ENCODE measurements at regions not wholly inside any gene's neighbourhood (a gene's known extent, or its start where the extent isn't known, plus 50 kb on each side); places are given as distances from the start of the nearest gene placed in this dataset.

DNA sequence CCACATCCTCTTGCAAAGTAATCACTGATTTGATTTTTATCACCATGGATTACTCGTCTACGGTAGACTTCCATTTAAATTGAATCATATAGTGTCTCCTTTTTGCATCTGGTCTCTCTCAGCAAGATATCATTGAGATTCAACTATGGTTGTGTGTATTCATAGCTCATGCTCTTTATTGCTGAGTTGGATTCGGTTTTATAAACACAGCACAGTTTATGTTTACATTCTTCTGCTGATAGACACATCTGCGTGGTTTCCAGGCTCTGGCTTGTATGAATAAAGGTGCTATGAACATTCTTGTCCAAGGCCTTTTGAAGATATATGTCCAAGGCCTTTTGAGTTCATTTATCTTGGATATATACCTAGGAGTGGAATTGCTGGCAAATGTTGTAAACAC, 356.5 kb upstream of the CELF2 start:
- no peak for ATAC-seq

GRCh38 chr10:10662716-10663408, 354.8 kb upstream of the CELF2 start:
- ATAC-seq = no peak
- no peak for TF ChIP-seq TCF4 (CRISPR knock-in tag; IDR thresholded peaks at IDR 0.05; ENCODE audit: borderline replicate concordance)
- no peak for TF ChIP-seq TSHZ2 (CRISPR knock-in tag; IDR thresholded peaks at IDR 0.05)
- TF ChIP-seq TOX (CRISPR knock-in tag; IDR thresholded peaks at IDR 0.05; ENCODE audit: borderline replicate concordance) = no peak
- no peak for TF ChIP-seq POU6F1 (CRISPR knock-in tag; IDR thresholded peaks at IDR 0.05; ENCODE audit: borderline replicate concordance, low read depth)
- no peak for TF ChIP-seq ZNF8 (CRISPR knock-in tag; IDR thresholded peaks at IDR 0.05)
- TF ChIP-seq BACH2 (CRISPR knock-in tag; IDR thresholded peaks at IDR 0.05; ENCODE audit: borderline replicate concordance) = no peak
- no peak for TF ChIP-seq ARNTL (CRISPR knock-in tag; IDR thresholded peaks at IDR 0.05; ENCODE audit: borderline replicate concordance, low read depth)
- no peak for TF ChIP-seq ESRRG (CRISPR knock-in tag; IDR thresholded peaks at IDR 0.05)
- TF ChIP-seq GLIS3 (CRISPR knock-in tag; IDR thresholded peaks at IDR 0.05) = no peak
- TF ChIP-seq ZC3H10 (CRISPR knock-in tag; IDR thresholded peaks at IDR 0.05) = no peak
- TF ChIP-seq ZNF70 (CRISPR knock-in tag; IDR thresholded peaks at IDR 0.05) = no peak
- TF ChIP-seq, protein P1, sequence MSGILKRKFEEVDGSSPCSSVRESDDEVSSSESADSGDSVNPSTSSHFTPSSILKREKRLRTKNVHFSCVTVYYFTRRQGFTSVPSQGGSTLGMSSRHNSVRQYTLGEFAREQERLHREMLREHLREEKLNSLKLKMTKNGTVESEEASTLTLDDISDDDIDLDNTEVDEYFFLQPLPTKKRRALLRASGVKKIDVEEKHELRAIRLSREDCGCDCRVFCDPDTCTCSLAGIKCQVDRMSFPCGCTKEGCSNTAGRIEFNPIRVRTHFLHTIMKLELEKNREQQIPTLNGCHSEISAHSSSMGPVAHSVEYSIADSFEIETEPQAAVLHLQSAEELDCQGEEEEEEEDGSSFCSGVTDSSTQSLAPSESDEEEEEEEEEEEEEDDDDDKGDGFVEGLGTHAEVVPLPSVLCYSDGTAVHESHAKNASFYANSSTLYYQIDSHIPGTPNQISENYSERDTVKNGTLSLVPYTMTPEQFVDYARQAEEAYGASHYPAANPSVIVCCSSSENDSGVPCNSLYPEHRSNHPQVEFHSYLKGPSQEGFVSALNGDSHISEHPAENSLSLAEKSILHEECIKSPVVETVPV (CRISPR knock-in tag; IDR thresholded peaks at IDR 0.05) = no peak
- TF ChIP-seq CREB5 (CRISPR knock-in tag; IDR thresholded peaks at IDR 0.05; ENCODE audit: low read depth) = no peak
- no peak for TF ChIP-seq PPARA (CRISPR knock-in tag; IDR thresholded peaks at IDR 0.05; ENCODE audit: borderline replicate concordance)
- no peak for TF ChIP-seq RARB (CRISPR knock-in tag; IDR thresholded peaks at IDR 0.05)
- TF ChIP-seq ISL1 (CRISPR knock-in tag; IDR thresholded peaks at IDR 0.05) = no peak
- no peak for TF ChIP-seq ZNF565 (CRISPR knock-in tag; conservative IDR thresholded peaks at IDR 0.05; ENCODE audit: low read depth)
- no peak for TF ChIP-seq CSDC2 (CRISPR knock-in tag; IDR thresholded peaks at IDR 0.05)
- no peak for TF ChIP-seq SNAI2 (CRISPR knock-in tag; IDR thresholded peaks at IDR 0.05)
- no peak for TF ChIP-seq ZFP3 (CRISPR knock-in tag; IDR thresholded peaks at IDR 0.05)

More for the DNA sequence above, 356.5 kb upstream of the CELF2 start:
- TF ChIP-seq BACH2 (CRISPR knock-in tag; IDR thresholded peaks at IDR 0.05; ENCODE audit: borderline replicate concordance) = no peak
- no peak for TF ChIP-seq ESRRG (CRISPR knock-in tag; IDR thresholded peaks at IDR 0.05)
- no peak for TF ChIP-seq SNAI2 (CRISPR knock-in tag; IDR thresholded peaks at IDR 0.05)
- TF ChIP-seq, protein P1 (CRISPR knock-in tag; IDR thresholded peaks at IDR 0.05) = no peak
- TF ChIP-seq ZNF8 (CRISPR knock-in tag; IDR thresholded peaks at IDR 0.05) = no peak
- TF ChIP-seq OSR1 (CRISPR knock-in tag; IDR thresholded peaks at IDR 0.05) = no peak
- TF ChIP-seq ZNF565 (CRISPR knock-in tag; conservative IDR thresholded peaks at IDR 0.05; ENCODE audit: low read depth) = no peak
- no peak for TF ChIP-seq RARB (CRISPR knock-in tag; IDR thresholded peaks at IDR 0.05)
- no peak for TF ChIP-seq CREB5 (CRISPR knock-in tag; IDR thresholded peaks at IDR 0.05; ENCODE audit: low read depth)
- no peak for TF ChIP-seq POU6F1 (CRISPR knock-in tag; IDR thresholded peaks at IDR 0.05; ENCODE audit: borderline replicate concordance, low read depth)
- no peak for TF ChIP-seq ZNF70 (CRISPR knock-in tag; IDR thresholded peaks at IDR 0.05)
- TF ChIP-seq ZFP3 (CRISPR knock-in tag; IDR thresholded peaks at IDR 0.05) = no peak
